H9 (cell line): ENCODE measurements at regions not wholly inside any gene's neighbourhood (a gene's known extent, or its start where the extent isn't known, plus 50 kb on each side); places are given as distances from the start of the nearest gene placed in this dataset.

Experiments
- DNase-seq: peaks from one replicate; pipeline ENCODE4 v3.0.0-alpha.2; 2017
- H2AFZ ChIP-seq: one replicate; pipeline ENCODE4 v1.6.1; 2013; ENCODE audit warnings: mild to moderate bottlenecking, low read length, control low read depth, moderate library complexity
- H2AK5ac ChIP-seq: 2 replicates; pipeline ENCODE4 v1.6.1; 2013; ENCODE audit warnings: low read length, control low read depth, mixed read lengths; ENCODE audit not compliant: insufficient read length
- H2BK120ac ChIP-seq: one replicate; pipeline ENCODE4 v1.6.1; 2013; ENCODE audit warnings: low read depth, mild to moderate bottlenecking, low read length, control low read depth, inconsistent platforms; ENCODE audit not compliant: poor library complexity, severe bottlenecking
- H2BK12ac ChIP-seq: 2 replicates; pipeline ENCODE4 v1.6.1; 2013; ENCODE audit warnings: low read length, control low read depth, mixed read lengths, low read depth; ENCODE audit not compliant: insufficient read length
- H2BK15ac ChIP-seq: 2 replicates; pipeline ENCODE4 v1.6.1; 2013; ENCODE audit warnings: low read depth, low read length, control low read depth
- H2BK20ac ChIP-seq: one replicate; pipeline ENCODE4 v1.6.1; 2013; ENCODE audit warnings: low read depth, mild to moderate bottlenecking, low read length, control low read depth, inconsistent platforms; ENCODE audit not compliant: poor library complexity, severe bottlenecking
- H2BK5ac ChIP-seq: 2 replicates; pipeline ENCODE4 v1.6.1; 2013; ENCODE audit warnings: low read length, control low read depth, mixed read lengths; ENCODE audit not compliant: insufficient read length
- H3K14ac ChIP-seq: 2 replicates; pipeline ENCODE4 v1.6.1; 2013; ENCODE audit warnings: low read length, control low read depth; ENCODE audit not compliant: insufficient read depth
- H3K18ac ChIP-seq: 2 replicates; pipeline ENCODE4 v1.6.1; 2013; ENCODE audit warnings: low read depth, mild to moderate bottlenecking, mixed read lengths, low read length, control low read depth; ENCODE audit not compliant: insufficient read length
- H3K23ac ChIP-seq: 2 replicates; pipeline ENCODE4 v1.6.1; 2013; ENCODE audit warnings: low read length, control low read depth, mixed read lengths, low read depth; ENCODE audit not compliant: insufficient read length
- H3K23me2 ChIP-seq: 2 replicates; pipeline ENCODE4 v1.6.1; 2013; ENCODE audit warnings: low read depth, mild to moderate bottlenecking, mixed read lengths, low read length, control low read depth; ENCODE audit not compliant: insufficient read length, poor library complexity, severe bottlenecking
- H3K27ac ChIP-seq: 2 replicates; pipeline ENCODE4 v1.5.1; 2013; ENCODE audit warnings: low read length, control low read depth, mixed read lengths, low read depth; ENCODE audit not compliant: insufficient read length
- H3K27me3 ChIP-seq: 2 replicates; pipeline ENCODE4 v1.6.1; 2013; ENCODE audit warnings: low read length, control low read depth, inconsistent platforms; ENCODE audit not compliant: insufficient read depth
- H3K4ac ChIP-seq: 2 replicates; pipeline ENCODE4 v1.6.1; 2013; ENCODE audit warnings: low read depth, mild to moderate bottlenecking, control low read depth, inconsistent platforms, low read length, moderate library complexity
- H3K4me1 ChIP-seq: 2 replicates; pipeline ENCODE4 v1.6.1; 2013; ENCODE audit warnings: low read length, control low read depth, inconsistent platforms; ENCODE audit not compliant: insufficient read depth
- H3K4me2 ChIP-seq: 2 replicates; pipeline ENCODE4 v1.6.1; 2013; ENCODE audit warnings: low read length, control low read depth, mixed read lengths; ENCODE audit not compliant: insufficient read length, insufficient read depth
- H3K56ac ChIP-seq: 2 replicates; pipeline ENCODE4 v1.6.1; 2013; ENCODE audit warnings: low read depth, mild to moderate bottlenecking, mixed read lengths, low read length, control low read depth; ENCODE audit not compliant: insufficient read length
- H3K79me1 ChIP-seq: 2 replicates; pipeline ENCODE4 v1.6.1; 2013; ENCODE audit warnings: low read depth, mild to moderate bottlenecking, moderate library complexity, low read length, control low read depth, inconsistent platforms; ENCODE audit not compliant: insufficient read depth, poor library complexity, severe bottlenecking
- H3K79me2 ChIP-seq: 2 replicates; pipeline ENCODE4 v1.6.1; 2013; ENCODE audit warnings: low read length, control low read depth, inconsistent platforms; ENCODE audit not compliant: insufficient read depth
- H3K9ac ChIP-seq: 2 replicates; pipeline ENCODE4 v1.6.1; 2013; ENCODE audit warnings: low read length, control low read depth, mixed read lengths; ENCODE audit not compliant: insufficient read length; ENCODE audit errors: extremely low read depth
- H3K9me3 ChIP-seq: one replicate; pipeline ENCODE4 v1.6.1; 2013; ENCODE audit warnings: low read depth, low read length, inconsistent platforms; ENCODE audit not compliant: control insufficient read depth
- H3T11ph ChIP-seq: one replicate; pipeline ENCODE4 v1.6.1; 2013; ENCODE audit warnings: mild to moderate bottlenecking, low read length, control low read depth, inconsistent platforms
- H4K20me1 ChIP-seq: one replicate; pipeline ENCODE4 v1.6.1; 2013; ENCODE audit not compliant: control insufficient read depth, insufficient read length, insufficient read depth
- H4K5ac ChIP-seq: 2 replicates; pipeline ENCODE4 v1.6.1; 2013; ENCODE audit warnings: low read depth, mild to moderate bottlenecking, mixed read lengths, low read length, control low read depth; ENCODE audit not compliant: insufficient read length
- H4K8ac ChIP-seq: replicated peaks from 2 replicates; pipeline ENCODE4 v1.6.1; 2013; ENCODE audit warnings: low read length, control low read depth, mixed read lengths, low read depth; ENCODE audit not compliant: insufficient read length
- H4K91ac ChIP-seq: 2 replicates; pipeline ENCODE4 v1.6.1; 2013; ENCODE audit warnings: low read depth, mild to moderate bottlenecking, moderate library complexity, mixed read lengths, low read length, control low read depth; ENCODE audit not compliant: insufficient read length
- H3K27ac Mint-ChIP-seq, 3 experiments: 2 replicates in 2 of 3; 3 replicates in 1 of 3; pipeline ENCODE4 v1.8.0; 2020 to 2021; ENCODE audit warnings: mixed read lengths in 3 of 3, mild to moderate bottlenecking in 1 of 3, moderate library complexity in 1 of 3
- H3K27me3 Mint-ChIP-seq: 2 replicates; pipeline ENCODE4 v1.8.0; 2021; ENCODE audit warnings: low read depth, mild to moderate bottlenecking, moderate library complexity, mixed read lengths
- H3K36me3 Mint-ChIP-seq, 3 experiments: 2 replicates in 2 of 3; 3 replicates in 1 of 3; pipeline ENCODE4 v1.8.0; 2020 to 2021; ENCODE audit warnings: low read depth in 3 of 3, mixed read lengths in 3 of 3; ENCODE audit not compliant: insufficient read depth in 1 of 3
- H3K4me1 Mint-ChIP-seq, 2 experiments: 2 replicates each; pipeline ENCODE4 v1.8.0; 2020; ENCODE audit warnings: mixed read lengths in 2 of 2
- H3K4me3 Mint-ChIP-seq, 2 experiments: 2 replicates in 1 of 2; 3 replicates in 1 of 2; pipeline ENCODE4 v1.8.0; 2020 to 2021; ENCODE audit warnings: mild to moderate bottlenecking in 2 of 2, mixed read lengths in 2 of 2, moderate library complexity in 1 of 2
- H3K9me3 Mint-ChIP-seq, 2 experiments: 2 replicates in 1 of 2; 3 replicates in 1 of 2; pipeline ENCODE4 v1.8.0; 2020; ENCODE audit warnings: mild to moderate bottlenecking in 2 of 2, mixed read lengths in 2 of 2, moderate library complexity in 1 of 2
- WGBS: extraction: QIAGEN DNeasy Blood & Tissue Kit; methylation state at CpG from one replicate; pipeline ENCODE4 v1.1.7; 2013; ENCODE audit warnings: missing lambda C conversion rate, low lambda C conversion rate, mixed read lengths; ENCODE audit not compliant: insufficient read length; ENCODE audit errors: extremely low coverage; 5-methylcytosine and 5-hydroxymethylcytosine counted together
- TF ChIP-seq, protein P1 (sequence below): fragments of 200-600 bp; sonication (generic); conservative IDR thresholded peaks from 3 replicates; pipeline ENCODE4 v1.8.0; 2021; ENCODE audit warnings: antibody characterized with exemption, mild to moderate bottlenecking

DNA sequence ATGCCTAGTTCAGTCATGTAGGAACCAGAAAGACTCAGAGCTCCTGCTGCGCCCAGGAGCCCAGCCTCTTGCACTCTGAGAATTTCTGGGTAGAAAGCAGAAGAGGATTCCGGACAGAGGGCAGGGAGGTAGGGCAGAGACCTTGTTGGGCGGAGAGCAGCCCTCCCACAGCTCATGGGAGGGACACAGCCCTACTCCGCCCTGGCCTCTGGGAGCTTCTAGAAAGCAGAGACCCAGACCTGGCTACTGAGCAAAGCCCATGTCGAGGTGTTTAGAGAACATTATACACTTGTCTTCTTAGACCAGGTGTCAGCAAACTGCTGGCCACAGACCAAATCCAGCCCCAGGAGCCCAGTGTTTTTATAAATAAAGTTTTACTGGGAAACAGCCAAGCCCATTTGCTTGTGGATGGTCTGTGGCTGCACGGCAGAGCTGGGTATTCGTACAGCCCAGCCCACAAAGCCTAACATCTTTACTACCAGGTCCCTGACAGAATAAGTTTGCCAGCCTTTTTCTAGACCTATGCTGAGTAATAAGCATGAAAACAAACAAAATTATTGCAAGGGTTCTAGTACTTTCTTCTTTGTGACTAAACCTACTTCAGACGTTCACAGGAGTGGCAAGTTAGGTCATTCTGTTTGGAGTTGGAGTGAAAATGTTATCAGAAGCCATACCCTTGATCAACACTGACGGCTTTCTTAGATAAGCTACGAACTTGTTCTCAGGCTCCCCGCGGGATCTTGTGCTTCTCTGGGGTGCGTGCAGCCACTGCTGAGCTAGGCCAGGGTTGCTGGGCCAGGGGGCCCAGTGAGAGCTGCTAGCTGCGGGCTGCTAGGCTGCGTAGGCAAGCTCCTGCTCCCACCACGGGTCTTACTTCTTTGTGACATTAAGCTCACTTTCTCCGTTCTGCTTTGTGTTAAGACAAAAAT is 235.1 kb upstream of the FOXQ1 start:
- no peaks in the 10 kb centered on the region for H4K20me1 ChIP-seq
- no peak overlapping the region for H3K23ac ChIP-seq
- H4K8ac ChIP-seq, result no peak overlapping the region
- H2BK120ac ChIP-seq, result no peak overlapping the region
- no peak overlapping the region for H2BK15ac ChIP-seq
- no peak overlapping the region for H3K14ac ChIP-seq
- H3K9me3 Mint-ChIP-seq, result no peaks in the 10 kb centered on the region; a peak in 1 of 5 replicates
- H3K4me2 ChIP-seq, result no peak overlapping the region
- no peak overlapping the region for H4K91ac ChIP-seq
- H2BK12ac ChIP-seq, result no peak overlapping the region
- H3K4ac ChIP-seq, result no peak overlapping the region
- H3K79me2 ChIP-seq, result no peaks in the 10 kb centered on the region
- H2BK5ac ChIP-seq, result no peak overlapping the region
- no peaks in the 10 kb centered on the region for H3K79me1 ChIP-seq
- H3K23me2 ChIP-seq, result no peaks in the 10 kb centered on the region
- no peak overlapping the region for H3K56ac ChIP-seq
- H3K36me3 Mint-ChIP-seq, result no peaks in the 10 kb centered on the region
- no peak overlapping the region for H3K9ac ChIP-seq
- no peaks in the 10 kb centered on the region for H3K27me3 ChIP-seq
- no peak overlapping the region for H3K27ac ChIP-seq
- no peak overlapping the region for H3K18ac ChIP-seq
- no peak overlapping the region for H3K4me3 Mint-ChIP-seq
- no CpG with 5 or more reads among the region's 17 CpGs for WGBS
- no peak overlapping the region for H3T11ph ChIP-seq
- H3K27me3 Mint-ChIP-seq, result peaks cover 10% of the 10 kb centered on the region
- no peak overlapping the region for H4K5ac ChIP-seq
- 0 out of 4 replicates have a peak, but pooled peaks cover 0 to 3% of the 10 kb centered on the region in 2 experiments for H3K4me1 Mint-ChIP-seq
- no peak overlapping the region for H2AFZ ChIP-seq
- H2AK5ac ChIP-seq, result no peak overlapping the region
- no peak overlapping the region; a peak in 1 of 7 replicates for H3K27ac Mint-ChIP-seq
- TF ChIP-seq, protein P1, sequence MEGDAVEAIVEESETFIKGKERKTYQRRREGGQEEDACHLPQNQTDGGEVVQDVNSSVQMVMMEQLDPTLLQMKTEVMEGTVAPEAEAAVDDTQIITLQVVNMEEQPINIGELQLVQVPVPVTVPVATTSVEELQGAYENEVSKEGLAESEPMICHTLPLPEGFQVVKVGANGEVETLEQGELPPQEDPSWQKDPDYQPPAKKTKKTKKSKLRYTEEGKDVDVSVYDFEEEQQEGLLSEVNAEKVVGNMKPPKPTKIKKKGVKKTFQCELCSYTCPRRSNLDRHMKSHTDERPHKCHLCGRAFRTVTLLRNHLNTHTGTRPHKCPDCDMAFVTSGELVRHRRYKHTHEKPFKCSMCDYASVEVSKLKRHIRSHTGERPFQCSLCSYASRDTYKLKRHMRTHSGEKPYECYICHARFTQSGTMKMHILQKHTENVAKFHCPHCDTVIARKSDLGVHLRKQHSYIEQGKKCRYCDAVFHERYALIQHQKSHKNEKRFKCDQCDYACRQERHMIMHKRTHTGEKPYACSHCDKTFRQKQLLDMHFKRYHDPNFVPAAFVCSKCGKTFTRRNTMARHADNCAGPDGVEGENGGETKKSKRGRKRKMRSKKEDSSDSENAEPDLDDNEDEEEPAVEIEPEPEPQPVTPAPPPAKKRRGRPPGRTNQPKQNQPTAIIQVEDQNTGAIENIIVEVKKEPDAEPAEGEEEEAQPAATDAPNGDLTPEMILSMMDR, result no peak
- H2BK20ac ChIP-seq, result no peak overlapping the region
- DNase-seq, result no peak
- H3K4me1 ChIP-seq, result no peaks in the 10 kb centered on the region
- no peaks in the 10 kb centered on the region for H3K9me3 ChIP-seq
